Subcutaneous abdominal adipose tissue (tissue), 5 donors: ENCODE measurements at regions not wholly inside any gene's neighbourhood (a gene's known extent, or its start where the extent isn't known, plus 50 kb on each side); places are given as distances from the start of the nearest gene placed in this dataset.

Experiments
- H3K27ac ChIP-seq: one replicate; pipeline ENCODE4 v1.7.0; 2013; ENCODE audit warnings: low read depth, mild to moderate bottlenecking, inconsistent platforms, low read length, moderate library complexity
- H3K27me3 ChIP-seq, 5 donors: one replicate each; pipeline ENCODE4 v1.7.0; 2013; ENCODE audit warnings: low read length in 5 of 5, inconsistent platforms in 1 of 5; ENCODE audit not compliant: control insufficient read depth in 5 of 5, insufficient read depth in 4 of 5
- H3K36me3 ChIP-seq, 5 donors: one replicate each; pipeline ENCODE4 v1.7.0; 2013; ENCODE audit warnings: low read length in 5 of 5; ENCODE audit not compliant: control insufficient read depth in 5 of 5, insufficient read depth in 5 of 5
- H3K4me1 ChIP-seq, 5 donors: one replicate each; pipeline ENCODE4 v1.7.0; 2013; ENCODE audit warnings: low read length in 5 of 5, mild to moderate bottlenecking in 3 of 5, moderate library complexity in 1 of 5; ENCODE audit not compliant: control insufficient read depth in 5 of 5, insufficient read depth in 5 of 5
- H3K4me3 ChIP-seq, 5 donors: one replicate each; pipeline ENCODE4 v1.7.0; 2013; ENCODE audit warnings: low read length in 5 of 5, low read depth in 1 of 5
- H3K9ac ChIP-seq, 5 donors: one replicate each; pipeline ENCODE4 v1.7.0; 2013; ENCODE audit warnings: low read length in 5 of 5, mild to moderate bottlenecking in 4 of 5, moderate library complexity in 3 of 5
- H3K9me3 ChIP-seq, 5 donors: one replicate each; pipeline ENCODE4 v1.7.0; 2013; ENCODE audit warnings: low read length in 5 of 5; ENCODE audit not compliant: control insufficient read depth in 5 of 5
- donor health status: healthy.
- donor health status: healthy.
- donor health status: healthy.
- donor health status: healthy.
- donor health status: healthy.

GRCh38 chr1:101101360-101101759, 75.8 kb upstream of the DPH5 start:
- Histone ChIP-seq H3K4me3 (no peak overlapping the region), H3K9me3 (no peaks in the 10 kb centered on the region), H3K27ac (no peak overlapping the region), H3K4me1 (peaks cover 0 to 12% (median 5%) of the 10 kb centered on the region in 5 donors), H3K36me3 (no peaks in the 10 kb centered on the region), H3K27me3 (no peaks in the 10 kb centered on the region), H3K9ac (no peak overlapping the region)

DNA sequence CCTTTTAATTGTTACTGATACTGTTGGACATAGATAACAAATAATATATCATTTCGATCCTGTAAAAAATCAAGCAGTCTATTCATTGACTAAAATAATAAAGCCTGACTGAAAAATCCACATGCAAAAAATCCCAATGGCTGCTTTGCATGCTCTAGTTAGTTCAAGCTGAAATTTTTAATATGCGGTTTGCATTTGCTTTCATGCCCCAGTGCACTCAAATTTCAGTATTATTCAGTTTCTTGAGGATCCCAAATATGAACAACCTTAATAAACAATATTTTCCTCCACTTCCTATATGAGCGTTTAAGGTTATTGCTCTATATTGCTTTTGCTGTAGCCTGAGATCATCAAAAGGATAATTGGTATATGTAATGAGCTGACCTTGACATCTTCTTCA, 75.1 kb upstream of the DPH5 start:
- H3K27me3 ChIP-seq = no peaks in the 10 kb centered on the region
- no peaks in the 10 kb centered on the region for H3K9me3 ChIP-seq
- H3K36me3 ChIP-seq = no peaks in the 10 kb centered on the region
- H3K9ac ChIP-seq = no peak overlapping the region
- peaks cover 0 to 5% (median 0%) of the 10 kb centered on the region in 5 donors for H3K4me1 ChIP-seq
- H3K27ac ChIP-seq = no peak overlapping the region
- H3K4me3 ChIP-seq = no peak overlapping the region

GRCh38 chr1:101098907-101099306, 73.3 kb upstream of the DPH5 start:
- Histone ChIP-seq H3K4me3 (no peak overlapping the region), H3K9me3 (no peaks in the 10 kb centered on the region), H3K36me3 (no peaks in the 10 kb centered on the region)

DNA sequence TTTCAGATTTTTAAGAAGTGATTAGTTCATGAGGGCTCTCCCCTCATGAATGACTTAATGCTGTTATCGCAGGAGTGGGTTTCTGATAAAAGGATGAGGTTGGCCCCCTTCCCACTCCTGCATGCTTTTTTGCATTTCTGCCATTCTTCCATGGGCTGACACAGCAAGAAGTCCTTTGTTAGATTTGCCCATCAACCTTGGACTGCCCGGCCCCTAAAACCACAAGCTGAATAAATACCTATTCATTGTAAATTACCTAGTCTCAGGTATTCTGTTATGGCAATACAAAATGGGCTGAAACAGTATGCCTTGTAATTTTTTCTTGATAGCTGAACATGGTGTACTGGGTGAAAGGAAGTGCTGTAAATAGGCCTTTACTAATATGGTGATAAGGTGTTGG, 72.7 kb upstream of the DPH5 start:
- H3K27me3 ChIP-seq = no peaks in the 10 kb centered on the region
- H3K36me3 ChIP-seq = no peaks in the 10 kb centered on the region
- H3K4me1 ChIP-seq = peaks cover 0 to 4% (median 0%) of the 10 kb centered on the region in 5 donors
- no peak overlapping the region for H3K27ac ChIP-seq
- H3K9ac ChIP-seq = no peak overlapping the region
- H3K4me3 ChIP-seq = no peak overlapping the region
- no peaks in the 10 kb centered on the region for H3K9me3 ChIP-seq

More at GRCh38 chr1:101098907-101099306, 73.3 kb upstream of the DPH5 start:
- Histone ChIP-seq H3K27ac (no peak overlapping the region), H3K9ac (no peak overlapping the region), H3K4me1 (peaks cover 0 to 4% (median 0%) of the 10 kb centered on the region in 5 donors), H3K27me3 (no peaks in the 10 kb centered on the region)

GRCh38 chr1:101089613-101090338, 64.2 kb upstream of the DPH5 start:
- H3K4me3 ChIP-seq = no peak overlapping the region
- no peak overlapping the region for H3K9ac ChIP-seq
- no peaks in the 10 kb centered on the region for H3K4me1 ChIP-seq
- H3K27ac ChIP-seq = no peak overlapping the region
- H3K36me3 ChIP-seq = peaks cover 0 to 2% (median 0%) of the 10 kb centered on the region in 5 donors
- no peaks in the 10 kb centered on the region for H3K9me3 ChIP-seq
- H3K27me3 ChIP-seq = no peaks in the 10 kb centered on the region

DNA sequence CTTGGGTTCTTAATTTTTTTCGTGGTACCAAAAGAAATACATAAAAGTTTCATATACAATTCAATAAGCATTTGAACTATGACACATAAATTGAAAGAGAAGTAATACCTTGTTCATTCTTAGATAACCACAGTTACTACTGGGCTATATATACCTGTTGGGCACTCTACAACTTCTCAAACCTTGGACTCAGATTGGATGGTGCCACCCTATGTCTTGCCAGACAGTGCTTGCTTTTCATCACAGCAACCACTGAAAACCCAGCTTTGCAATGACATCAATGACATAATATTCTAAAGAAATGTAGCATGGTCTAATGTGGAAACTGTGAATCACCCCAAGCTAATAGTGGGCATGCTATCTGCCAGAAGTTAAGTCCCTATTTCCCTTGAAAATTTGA, 62.8 kb upstream of the DPH5 start:
- H3K9me3 ChIP-seq = no peaks in the 10 kb centered on the region
- peaks cover 0 to 2% (median 0%) of the 10 kb centered on the region in 5 donors for H3K36me3 ChIP-seq
- no peak overlapping the region for H3K27ac ChIP-seq
- no peaks in the 10 kb centered on the region for H3K4me1 ChIP-seq
- no peak overlapping the region for H3K9ac ChIP-seq
- H3K4me3 ChIP-seq = no peak overlapping the region
- no peaks in the 10 kb centered on the region for H3K27me3 ChIP-seq

GRCh38 chr1:101086783-101087182, 61.2 kb upstream of the DPH5 start:
- Histone ChIP-seq H3K9me3 (no peaks in the 10 kb centered on the region), H3K36me3 (peaks cover 0 to 2% (median 0%) of the 10 kb centered on the region in 5 donors), H3K9ac (no peak overlapping the region), H3K27me3 (no peaks in the 10 kb centered on the region), H3K27ac (no peak overlapping the region), H3K4me3 (no peak overlapping the region), H3K4me1 (no peaks in the 10 kb centered on the region)

- Histone ChIP-seq H3K9me3 (no peaks in the 10 kb centered on the region), H3K4me3 (no peak overlapping the region), H3K36me3 (peaks cover 0 to 8% (median 5%) of the 10 kb centered on the region in 5 donors), H3K9ac (no peak overlapping the region), H3K4me1 (no peaks in the 10 kb centered on the region), H3K27ac (no peak overlapping the region), H3K27me3 (no peaks in the 10 kb centered on the region)
Measured at GRCh38 chr1:101081496-101082488, 56.2 kb upstream of the DPH5 start.

DNA sequence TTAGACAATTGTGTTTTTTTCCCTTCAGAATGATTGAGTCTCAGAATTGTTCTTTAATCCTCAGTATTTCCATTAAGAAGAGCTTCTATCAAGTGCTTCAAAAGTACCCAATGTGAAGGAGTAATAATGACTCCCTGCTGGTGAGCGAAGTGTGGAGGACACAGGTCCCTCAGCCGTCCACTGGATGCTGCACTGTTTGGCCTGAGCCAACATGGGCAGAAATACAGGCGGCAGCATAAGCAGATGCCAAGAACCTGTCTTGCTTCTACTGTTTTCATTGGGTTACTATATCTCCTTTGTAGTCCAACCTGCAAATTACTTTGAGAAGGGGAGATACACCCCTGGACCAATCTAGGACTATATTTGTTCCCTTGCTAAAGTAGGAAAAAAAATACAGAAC, 55.3 kb upstream of the DPH5 start:
- Histone ChIP-seq H3K9ac (no peak overlapping the region), H3K27me3 (no peaks in the 10 kb centered on the region), H3K36me3 (peaks cover 0 to 8% (median 5%) of the 10 kb centered on the region in 5 donors), H3K4me1 (no peaks in the 10 kb centered on the region), H3K4me3 (no peak overlapping the region), H3K27ac (no peak overlapping the region), H3K9me3 (no peaks in the 10 kb centered on the region)

- H3K4me3 ChIP-seq = no peak overlapping the region
- H3K27me3 ChIP-seq = no peaks in the 10 kb centered on the region
- no peaks in the 10 kb centered on the region for H3K9me3 ChIP-seq
- H3K9ac ChIP-seq = no peak overlapping the region
- no peaks in the 10 kb centered on the region for H3K4me1 ChIP-seq
- H3K27ac ChIP-seq = no peak overlapping the region
- peaks cover 0 to 9% (median 8%) of the 10 kb centered on the region in 5 donors for H3K36me3 ChIP-seq
Measured at GRCh38 chr1:101079341-101079740, 53.8 kb upstream of the DPH5 start.
